Breast epithelium (tissue), 4 donors: ENCODE measurements at regions not wholly inside any gene's neighbourhood (a gene's known extent, or its start where the extent isn't known, plus 50 kb on each side); places are given as distances from the start of the nearest gene placed in this dataset.

ENCODE experiments used
- DNase-seq, 2 donors: peaks; one replicate each; pipeline ENCODE4 v3.0.0-alpha.2; 2019; ENCODE audit warnings: low spot score in 2 of 2
- H3K27ac ChIP-seq, 2 donors: fragments of 200-600 bp; sonication (generic) in 1 of 2; one replicate each; pipeline ENCODE4 v1.5.1; 2016 to 2019; ENCODE audit warnings: mild to moderate bottlenecking in 1 of 2
- H3K27me3 ChIP-seq, 2 donors: fragments of 200-600 bp; sonication (generic) in 1 of 2; one replicate each; pipeline versions ENCODE4 v1.5.1 to v1.6.0; 2017 to 2019; ENCODE audit warnings: control low read depth in 1 of 2, mild to moderate bottlenecking in 1 of 2
- H3K36me3 ChIP-seq: fragments of 200-600 bp; one replicate; pipeline ENCODE4 v1.5.1; 2019
- H3K4me1 ChIP-seq, 2 donors: fragments of 200-600 bp; sonication (generic); one replicate each; pipeline ENCODE4 v1.5.1; 2016 to 2019; ENCODE audit warnings: control low read depth in 1 of 2
- H3K4me3 ChIP-seq, 3 donors: fragments of 200-600 bp; sonication (generic); 1 replicate in 2 of 3; 2 replicates in 1 of 3; pipeline ENCODE4 v1.5.1; 2016 to 2019; ENCODE audit warnings: mild to moderate bottlenecking in 3 of 3, moderate library complexity in 2 of 3
- H3K9me3 ChIP-seq, 2 donors: fragments of 200-600 bp; sonication (generic) in 1 of 2; one replicate each; pipeline ENCODE4 v1.5.1; 2016 to 2019; ENCODE audit warnings: control low read depth in 1 of 2
- POLR2A ChIP-seq: fragments of 450-650 bp; IDR thresholded peaks from one replicate; pipeline ENCODE4 v1.6.1; 2016; ENCODE audit warnings: antibody characterized with exemption, mild to moderate bottlenecking, moderate library complexity
- POLR2AphosphoS5 ChIP-seq, 3 donors: sonication (generic); formaldehyde crosslinking; IDR thresholded peaks; one replicate each; pipeline ENCODE4 v1.6.1; 2017; ENCODE audit warnings: antibody characterized with exemption in 3 of 3
- intact Hi-C: fragments of 100-400 bp; cut with DNase I; formaldehyde crosslinking; loops from one replicate; pipeline ENCODE4 v1.15.1; 2023; ENCODE audit warnings: low total_unique reads
- TF ChIP-seq, protein P1 (sequence below), 3 donors: fragments of 450-650 bp; IDR thresholded peaks; one replicate each; pipeline ENCODE4 v1.5.1; 2016 to 2017; ENCODE audit warnings: antibody characterized with exemption in 3 of 3, mild to moderate bottlenecking in 3 of 3, moderate library complexity in 3 of 3

DNA sequence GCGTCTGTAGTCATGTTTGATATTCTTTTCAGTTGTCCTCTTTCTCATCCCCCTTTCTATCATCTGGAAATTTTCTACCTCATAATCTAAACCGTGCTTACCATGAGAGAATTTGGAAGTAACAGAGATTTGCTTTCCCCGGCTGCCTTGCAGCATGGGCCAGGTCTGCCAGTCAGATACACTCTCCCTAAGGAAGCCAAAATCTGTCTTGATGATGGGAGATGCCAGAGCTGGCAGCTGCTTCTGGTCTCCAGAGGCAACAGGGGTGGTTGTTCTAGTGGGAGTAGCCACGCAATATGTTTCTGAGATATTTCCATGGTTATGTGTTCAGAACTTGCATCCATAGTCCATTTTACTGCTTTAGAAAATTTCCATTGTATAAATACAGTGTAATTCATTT is 218.9 kb upstream of the RORA start:
- no peaks in the 10 kb centered on the region for H3K36me3 ChIP-seq
- no peak overlapping the region for H3K27ac ChIP-seq
- no peaks in the 10 kb centered on the region for H3K4me1 ChIP-seq
- H3K4me3 ChIP-seq: no peak overlapping the region
- no peak for TF ChIP-seq POLR2AphosphoS5 (IDR thresholded peaks at IDR 0.05)
- no peak for TF ChIP-seq POLR2A
- TF ChIP-seq, protein P1, sequence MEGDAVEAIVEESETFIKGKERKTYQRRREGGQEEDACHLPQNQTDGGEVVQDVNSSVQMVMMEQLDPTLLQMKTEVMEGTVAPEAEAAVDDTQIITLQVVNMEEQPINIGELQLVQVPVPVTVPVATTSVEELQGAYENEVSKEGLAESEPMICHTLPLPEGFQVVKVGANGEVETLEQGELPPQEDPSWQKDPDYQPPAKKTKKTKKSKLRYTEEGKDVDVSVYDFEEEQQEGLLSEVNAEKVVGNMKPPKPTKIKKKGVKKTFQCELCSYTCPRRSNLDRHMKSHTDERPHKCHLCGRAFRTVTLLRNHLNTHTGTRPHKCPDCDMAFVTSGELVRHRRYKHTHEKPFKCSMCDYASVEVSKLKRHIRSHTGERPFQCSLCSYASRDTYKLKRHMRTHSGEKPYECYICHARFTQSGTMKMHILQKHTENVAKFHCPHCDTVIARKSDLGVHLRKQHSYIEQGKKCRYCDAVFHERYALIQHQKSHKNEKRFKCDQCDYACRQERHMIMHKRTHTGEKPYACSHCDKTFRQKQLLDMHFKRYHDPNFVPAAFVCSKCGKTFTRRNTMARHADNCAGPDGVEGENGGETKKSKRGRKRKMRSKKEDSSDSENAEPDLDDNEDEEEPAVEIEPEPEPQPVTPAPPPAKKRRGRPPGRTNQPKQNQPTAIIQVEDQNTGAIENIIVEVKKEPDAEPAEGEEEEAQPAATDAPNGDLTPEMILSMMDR (IDR thresholded peaks at IDR 0.05): no peak
- H3K9me3 ChIP-seq: no peaks in the 10 kb centered on the region
- intact Hi-C loops: no loop called here
- H3K27me3 ChIP-seq: no peaks in the 10 kb centered on the region
- no peak for DNase-seq

DNA sequence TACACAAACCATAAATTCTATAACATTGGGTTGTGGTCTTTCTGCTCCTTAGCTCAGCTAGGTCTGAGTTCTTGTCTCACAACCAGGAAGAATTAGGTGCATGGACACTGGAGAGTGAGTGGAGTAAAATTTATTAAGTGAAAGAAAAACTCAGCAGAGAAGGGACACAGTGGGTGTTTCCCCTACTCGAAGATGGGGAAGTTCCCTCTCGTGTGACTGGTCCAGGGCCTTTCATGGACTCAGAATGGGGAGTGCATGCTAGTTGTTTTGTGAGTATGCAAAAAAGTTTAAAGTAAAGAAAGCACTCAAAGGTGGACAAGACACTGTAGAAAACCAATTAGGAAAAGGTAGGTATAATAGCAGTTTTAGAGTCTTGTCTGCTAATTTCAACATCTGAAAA is 215.5 kb upstream of the RORA start:
- Histone ChIP-seq H3K4me1 (no peaks in the 10 kb centered on the region), H3K9me3 (no peaks in the 10 kb centered on the region), H3K27me3 (no peaks in the 10 kb centered on the region), H3K4me3 (no peak overlapping the region), H3K27ac (no peak overlapping the region), H3K36me3 (no peaks in the 10 kb centered on the region)
- intact Hi-C loops: no loop called here
- DNase-seq: no peak
- TF ChIP-seq POLR2AphosphoS5 (IDR thresholded peaks at IDR 0.05): no peak
- TF ChIP-seq POLR2A: no peak
- TF ChIP-seq, protein P1 (IDR thresholded peaks at IDR 0.05): no peak

DNA sequence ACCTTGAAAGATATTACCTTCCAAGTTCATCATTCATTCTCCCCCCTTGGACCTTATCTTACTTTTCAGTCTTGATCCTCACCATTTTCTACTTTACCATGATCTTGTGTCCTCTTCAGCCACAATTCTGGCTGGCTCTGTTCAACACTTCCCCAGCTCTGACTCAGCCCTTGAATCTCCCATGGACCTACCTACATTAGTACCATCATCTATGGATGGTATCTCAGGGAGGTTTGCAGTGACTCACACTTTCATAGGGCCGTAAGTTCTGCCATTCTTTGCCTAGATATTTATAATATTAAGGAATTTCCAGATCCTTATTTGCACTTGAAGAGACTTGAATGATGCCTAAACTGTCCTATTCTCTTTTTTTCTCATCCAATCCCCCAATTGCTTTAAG is 213.7 kb upstream of the RORA start:
- no peaks in the 10 kb centered on the region for H3K9me3 ChIP-seq
- no peak overlapping the region for H3K4me3 ChIP-seq
- no peak for DNase-seq
- H3K27me3 ChIP-seq: no peaks in the 10 kb centered on the region
- H3K4me1 ChIP-seq: no peaks in the 10 kb centered on the region
- TF ChIP-seq POLR2A: no peak
- TF ChIP-seq, protein P1 (IDR thresholded peaks at IDR 0.05): no peak
- TF ChIP-seq POLR2AphosphoS5 (IDR thresholded peaks at IDR 0.05): no peak
- no peak overlapping the region for H3K27ac ChIP-seq
- no peaks in the 10 kb centered on the region for H3K36me3 ChIP-seq
- intact Hi-C loops: no loop called here

DNA sequence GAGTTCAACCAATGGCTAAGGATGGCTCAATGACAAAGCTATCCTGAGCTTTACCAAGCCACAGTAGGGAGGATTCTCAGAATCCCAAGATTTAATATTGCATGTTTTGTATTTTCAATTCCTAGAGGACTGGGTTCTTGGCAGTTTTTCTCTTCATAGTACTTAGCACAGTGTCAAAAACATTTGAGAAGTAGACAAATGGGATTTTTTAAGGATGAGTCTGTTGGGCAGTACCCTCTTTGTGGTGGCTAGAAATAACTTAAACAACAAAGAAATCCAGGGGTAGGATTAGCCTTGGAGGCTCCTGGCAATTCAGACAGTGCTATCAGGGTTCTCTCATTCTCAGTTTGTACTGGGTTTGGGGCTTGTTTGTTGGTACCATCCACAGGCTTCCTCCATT is 212.8 kb upstream of the RORA start:
- Histone ChIP-seq H3K4me1 (no peaks in the 10 kb centered on the region), H3K27me3 (no peaks in the 10 kb centered on the region), H3K27ac (no peak overlapping the region), H3K9me3 (no peaks in the 10 kb centered on the region), H3K36me3 (no peaks in the 10 kb centered on the region), H3K4me3 (no peak overlapping the region)
- TF ChIP-seq, protein P1 (IDR thresholded peaks at IDR 0.05): no peak
- TF ChIP-seq POLR2A (no peak), POLR2AphosphoS5 (IDR thresholded peaks at IDR 0.05) (no peak)
- DNase-seq: no peak
- intact Hi-C loops: no loop called here

DNA sequence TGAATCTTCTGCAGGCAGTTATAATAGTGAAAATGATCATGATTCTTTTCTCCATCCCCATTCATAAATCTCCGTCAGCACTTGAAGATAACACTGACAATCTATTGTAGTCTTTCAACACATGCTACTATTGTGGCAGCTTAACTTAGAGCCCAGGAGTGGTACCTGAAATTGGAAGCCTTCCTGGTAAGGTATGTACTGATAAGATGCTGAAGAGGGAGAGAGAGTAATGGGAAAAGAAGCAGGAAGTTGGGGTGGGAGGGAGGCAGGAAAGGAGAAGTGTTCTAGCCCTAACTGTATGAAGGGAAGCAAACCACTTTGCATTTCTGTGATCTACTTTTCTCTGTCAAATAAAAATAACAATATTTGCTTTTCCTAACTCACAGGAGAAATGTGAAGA is 197.4 kb upstream of the RORA start:
- no peaks in the 10 kb centered on the region for H3K4me1 ChIP-seq
- intact Hi-C loops: no loop called here
- no peak for TF ChIP-seq POLR2AphosphoS5 (IDR thresholded peaks at IDR 0.05)
- TF ChIP-seq, protein P1 (IDR thresholded peaks at IDR 0.05): no peak
- TF ChIP-seq POLR2A: no peak
- no peak overlapping the region for H3K27ac ChIP-seq
- no peaks in the 10 kb centered on the region for H3K27me3 ChIP-seq
- H3K4me3 ChIP-seq: no peak overlapping the region
- no peaks in the 10 kb centered on the region for H3K9me3 ChIP-seq
- no peak for DNase-seq
- H3K36me3 ChIP-seq: no peaks in the 10 kb centered on the region
